Urinary bladder (tissue), 3 donors: ENCODE measurements at regions not wholly inside any gene's neighbourhood (a gene's known extent, or its start where the extent isn't known, plus 50 kb on each side); places are given as distances from the start of the nearest gene placed in this dataset.
A peak's percentile ranks its signal among the peaks of the same experiment; 100 is the strongest.

Experiments
- DNase-seq: peaks from one replicate; pipeline ENCODE4 v3.0.0-alpha.2; 2015; ENCODE audit errors: extremely low spot score
- H3K27ac ChIP-seq: one replicate; pipeline ENCODE4 v1.5.1; 2013; ENCODE audit warnings: low read depth, mild to moderate bottlenecking, moderate library complexity
- H3K36me3 ChIP-seq: one replicate; pipeline ENCODE4 v1.6.1; 2013; ENCODE audit warnings: mild to moderate bottlenecking, moderate library complexity; ENCODE audit not compliant: insufficient read depth
- H3K4me1 ChIP-seq: one replicate; pipeline ENCODE4 v1.6.1; 2013; ENCODE audit warnings: mild to moderate bottlenecking, moderate library complexity; ENCODE audit not compliant: insufficient read depth
- H3K4me3 ChIP-seq: one replicate; pipeline ENCODE4 v1.5.1; 2013; ENCODE audit warnings: low read depth, low read length
- WGBS: extraction: QIAGEN DNeasy Blood & Tissue Kit; methylation state at CpG from one replicate; pipeline ENCODE4 v1.1.7; 2013; 5-methylcytosine and 5-hydroxymethylcytosine counted together
- donor health status: healthy with polysubstance abuse.
- donor health status: healthy.

GRCh38 chr1:219380463-219380862 lies 206.8 kb downstream of the LYPLAL1 start:
- 94% methylated on average over 5 of the region's 5 CpGs for WGBS
- Histone ChIP-seq H3K4me3 (no peak overlapping the region), H3K36me3 (no peaks in the 10 kb centered on the region), H3K27ac (no peak overlapping the region), H3K4me1 (no peaks in the 10 kb centered on the region)
- no peak for DNase-seq

- WGBS, result 82% methylated on average over 2 of the region's 2 CpGs
- no peak for DNase-seq
- no peak overlapping the region for H3K4me3 ChIP-seq
- no peak overlapping the region for H3K27ac ChIP-seq
- H3K4me1 ChIP-seq, result no peaks in the 10 kb centered on the region
- H3K36me3 ChIP-seq, result no peaks in the 10 kb centered on the region
Observed at GRCh38 chr1:219379691-219380090, 206.0 kb downstream of the LYPLAL1 start.

GRCh38 chr1:219374636-219375035 lies 201.0 kb downstream of the LYPLAL1 start:
- no peak overlapping the region for H3K27ac ChIP-seq
- no peaks in the 10 kb centered on the region for H3K36me3 ChIP-seq
- H3K4me1 ChIP-seq, result no peaks in the 10 kb centered on the region
- no peak overlapping the region for H3K4me3 ChIP-seq
- WGBS, result 63% methylated on average over 4 of the region's 4 CpGs
- DNase-seq, result no peak

GRCh38 chr1:219374046-219374566 lies 200.4 kb downstream of the LYPLAL1 start:
- Histone ChIP-seq H3K27ac (no peak overlapping the region), H3K4me3 (no peak overlapping the region), H3K36me3 (no peaks in the 10 kb centered on the region), H3K4me1 (no peaks in the 10 kb centered on the region)
- 62% methylated on average over 5 of the region's 5 CpGs for WGBS
- no peak for DNase-seq

- Histone ChIP-seq H3K27ac (no peak overlapping the region), H3K4me1 (no peaks in the 10 kb centered on the region), H3K4me3 (no peak overlapping the region), H3K36me3 (no peaks in the 10 kb centered on the region)
- WGBS, result 92% methylated on average over 1 of the region's 1 CpG
- DNase-seq, result no peak
Observed at GRCh38 chr1:219373616-219373935, 199.9 kb downstream of the LYPLAL1 start.

GRCh38 chr1:219372916-219373615 lies 199.4 kb downstream of the LYPLAL1 start:
- Histone ChIP-seq H3K36me3 (no peaks in the 10 kb centered on the region), H3K4me1 (no peaks in the 10 kb centered on the region), H3K27ac (no peak overlapping the region), H3K4me3 (no peak overlapping the region)
- DNase-seq, result no peak
- WGBS, result 89% methylated on average over 6 of the region's 6 CpGs

GRCh38 chr1:219371471-219371870 lies 197.8 kb downstream of the LYPLAL1 start:
- Histone ChIP-seq H3K27ac (no peak overlapping the region), H3K36me3 (no peaks in the 10 kb centered on the region), H3K4me3 (no peak overlapping the region), H3K4me1 (no peaks in the 10 kb centered on the region)
- 87% methylated on average over 2 of the region's 2 CpGs for WGBS
- no peak for DNase-seq

GRCh38 chr1:219367496-219367895 lies 193.8 kb downstream of the LYPLAL1 start:
- Histone ChIP-seq H3K27ac (no peak overlapping the region), H3K4me1 (no peaks in the 10 kb centered on the region), H3K36me3 (no peaks in the 10 kb centered on the region), H3K4me3 (no peak overlapping the region)
- DNase-seq, result no peak
- WGBS, result 94% methylated on average over 3 of the region's 3 CpGs

- no peak overlapping the region for H3K27ac ChIP-seq
- H3K4me1 ChIP-seq, result no peaks in the 10 kb centered on the region
- no peaks in the 10 kb centered on the region for H3K36me3 ChIP-seq
- no peak overlapping the region for H3K4me3 ChIP-seq
- DNase-seq, result no peak
- WGBS, result 97% methylated on average over 1 of the region's 1 CpG
Observed at GRCh38 chr1:219365451-219365850, 191.8 kb downstream of the LYPLAL1 start.

GRCh38 chr1:219362702-219363101 lies 189.0 kb downstream of the LYPLAL1 start:
- Histone ChIP-seq H3K27ac (no peak overlapping the region), H3K36me3 (no peaks in the 10 kb centered on the region), H3K4me1 (no peaks in the 10 kb centered on the region), H3K4me3 (no peak overlapping the region)
- WGBS, result 79% methylated on average over 3 of the region's 3 CpGs
- no peak for DNase-seq

GRCh38 chr1:219359126-219359525 lies 185.4 kb downstream of the LYPLAL1 start:
- Histone ChIP-seq H3K27ac (peak overlapping the region; percentile 23), H3K4me3 (no peak overlapping the region), H3K4me1 (no peaks in the 10 kb centered on the region), H3K36me3 (no peaks in the 10 kb centered on the region)
- 81% methylated on average over 2 of the region's 2 CpGs for WGBS
- DNase-seq, result no peak

- H3K4me1 ChIP-seq, result no peaks in the 10 kb centered on the region
Observed at GRCh38 chr1:219358080-219358479, 184.4 kb downstream of the LYPLAL1 start.

GRCh38 chr1:219354962-219355361 lies 181.3 kb downstream of the LYPLAL1 start:
- H3K4me3 ChIP-seq, result no peak overlapping the region
- 79% methylated on average over 4 of the region's 4 CpGs for WGBS
- no peak for DNase-seq
- no peaks in the 10 kb centered on the region for H3K4me1 ChIP-seq
- no peak overlapping the region for H3K27ac ChIP-seq
- H3K36me3 ChIP-seq, result no peaks in the 10 kb centered on the region

More at GRCh38 chr1:219358080-219358479, 184.4 kb downstream of the LYPLAL1 start:
- no peak overlapping the region for H3K4me3 ChIP-seq
- no peak for DNase-seq
- WGBS, result 91% methylated on average over 2 of the region's 2 CpGs
- no peaks in the 10 kb centered on the region for H3K36me3 ChIP-seq
- H3K27ac ChIP-seq, result no peak overlapping the region

- H3K4me3 ChIP-seq, result no peak overlapping the region
- no peaks in the 10 kb centered on the region for H3K36me3 ChIP-seq
- DNase-seq, result no peak
- no peaks in the 10 kb centered on the region for H3K4me1 ChIP-seq
- WGBS, result 79% methylated on average over 4 of the region's 4 CpGs
- H3K27ac ChIP-seq, result no peak overlapping the region
Observed at GRCh38 chr1:219352961-219353651, 179.4 kb downstream of the LYPLAL1 start.
